ENCODE measurements at regions not wholly inside any gene's neighbourhood (a gene's known extent, or its start where the extent isn't known, plus 50 kb on each side); places are given as distances from the start of the nearest gene placed in this dataset.

GRCh38 chr2:219907011-219907365, 279.6 kb downstream of the SLC4A3 start:
- H3K27ac ChIP-seq = no peak overlapping the region
- TF ChIP-seq POLR2A (IDR thresholded peaks at IDR 0.05) (no peak), POLR2AphosphoS5 (IDR thresholded peaks at IDR 0.05; ENCODE audit: insufficient read depth in 1 of 2, low read depth in 1 of 2) (no peak)
- TF ChIP-seq, protein P1, sequence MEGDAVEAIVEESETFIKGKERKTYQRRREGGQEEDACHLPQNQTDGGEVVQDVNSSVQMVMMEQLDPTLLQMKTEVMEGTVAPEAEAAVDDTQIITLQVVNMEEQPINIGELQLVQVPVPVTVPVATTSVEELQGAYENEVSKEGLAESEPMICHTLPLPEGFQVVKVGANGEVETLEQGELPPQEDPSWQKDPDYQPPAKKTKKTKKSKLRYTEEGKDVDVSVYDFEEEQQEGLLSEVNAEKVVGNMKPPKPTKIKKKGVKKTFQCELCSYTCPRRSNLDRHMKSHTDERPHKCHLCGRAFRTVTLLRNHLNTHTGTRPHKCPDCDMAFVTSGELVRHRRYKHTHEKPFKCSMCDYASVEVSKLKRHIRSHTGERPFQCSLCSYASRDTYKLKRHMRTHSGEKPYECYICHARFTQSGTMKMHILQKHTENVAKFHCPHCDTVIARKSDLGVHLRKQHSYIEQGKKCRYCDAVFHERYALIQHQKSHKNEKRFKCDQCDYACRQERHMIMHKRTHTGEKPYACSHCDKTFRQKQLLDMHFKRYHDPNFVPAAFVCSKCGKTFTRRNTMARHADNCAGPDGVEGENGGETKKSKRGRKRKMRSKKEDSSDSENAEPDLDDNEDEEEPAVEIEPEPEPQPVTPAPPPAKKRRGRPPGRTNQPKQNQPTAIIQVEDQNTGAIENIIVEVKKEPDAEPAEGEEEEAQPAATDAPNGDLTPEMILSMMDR (IDR thresholded peaks at IDR 0.05) = no peak
- no peaks in the 10 kb centered on the region for H3K27me3 ChIP-seq
- H3K9me3 ChIP-seq = no peaks in the 10 kb centered on the region
- no peaks in the 10 kb centered on the region for H3K4me1 ChIP-seq
- no peak overlapping the region for H3K4me3 ChIP-seq
- intact Hi-C loops (cut with DNase I) = no loop called here
- H3K36me3 ChIP-seq = no peaks in the 10 kb centered on the region
- DNase-seq (ENCODE audit: extremely low spot score in 2 of 2) = no peak

GRCh38 chr2:219908538-219908937, 281.1 kb downstream of the SLC4A3 start:
- no peak overlapping the region for H3K4me3 ChIP-seq
- H3K9me3 ChIP-seq = no peaks in the 10 kb centered on the region
- intact Hi-C loops (cut with DNase I) = no loop called here
- H3K4me1 ChIP-seq = no peaks in the 10 kb centered on the region
- DNase-seq (ENCODE audit: extremely low spot score in 2 of 2) = no peak
- no peak overlapping the region for H3K27ac ChIP-seq
- H3K27me3 ChIP-seq = no peaks in the 10 kb centered on the region
- H3K36me3 ChIP-seq = no peaks in the 10 kb centered on the region
- TF ChIP-seq, protein P1 (IDR thresholded peaks at IDR 0.05) = no peak
- TF ChIP-seq POLR2A (IDR thresholded peaks at IDR 0.05) (no peak), POLR2AphosphoS5 (IDR thresholded peaks at IDR 0.05; ENCODE audit: insufficient read depth in 1 of 2, low read depth in 1 of 2) (no peak)

DNA sequence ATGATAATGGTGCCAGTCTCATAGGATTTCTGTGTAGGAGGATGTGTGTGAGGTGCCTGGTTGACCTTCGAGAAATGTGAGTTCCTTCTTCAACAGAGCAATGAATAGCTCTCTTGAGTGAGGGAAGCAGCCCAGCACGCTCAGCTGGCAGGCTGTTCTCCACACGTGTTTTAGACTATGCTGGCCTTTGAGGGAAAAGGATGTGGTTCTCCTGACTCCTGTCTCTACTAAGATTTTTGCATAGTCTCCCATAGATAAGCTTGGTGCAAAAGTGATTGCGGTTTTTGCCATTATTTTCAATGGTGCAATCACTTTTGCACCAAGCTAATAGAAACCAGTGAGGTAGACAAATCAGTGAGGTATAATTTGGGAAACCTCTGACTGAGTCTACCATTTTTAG, 284.1 kb downstream of the SLC4A3 start:
- Histone ChIP-seq H3K9me3 (no peaks in the 10 kb centered on the region), H3K4me1 (no peaks in the 10 kb centered on the region), H3K27ac (no peak overlapping the region), H3K4me3 (no peak overlapping the region), H3K27me3 (no peaks in the 10 kb centered on the region), H3K36me3 (no peaks in the 10 kb centered on the region)
- intact Hi-C loops (cut with DNase I) = no loop called here
- TF ChIP-seq, protein P1 (IDR thresholded peaks at IDR 0.05) = no peak
- no peak for TF ChIP-seq POLR2A (IDR thresholded peaks at IDR 0.05)
- TF ChIP-seq POLR2AphosphoS5 (IDR thresholded peaks at IDR 0.05; ENCODE audit: insufficient read depth in 1 of 2, low read depth in 1 of 2) = no peak
- DNase-seq (ENCODE audit: extremely low spot score in 2 of 2) = no peak

GRCh38 chr2:219912491-219912921, 285.1 kb downstream of the SLC4A3 start:
- Histone ChIP-seq H3K4me1 (no peaks in the 10 kb centered on the region), H3K27me3 (no peaks in the 10 kb centered on the region), H3K36me3 (no peaks in the 10 kb centered on the region), H3K27ac (no peak overlapping the region), H3K4me3 (no peak overlapping the region), H3K9me3 (no peaks in the 10 kb centered on the region)
- TF ChIP-seq POLR2AphosphoS5 (IDR thresholded peaks at IDR 0.05; ENCODE audit: insufficient read depth in 1 of 2, low read depth in 1 of 2) = no peak
- TF ChIP-seq, protein P1 (IDR thresholded peaks at IDR 0.05) = peak in 1 of 3 experiments; percentile 19
- no peak for DNase-seq (ENCODE audit: extremely low spot score in 2 of 2)
- intact Hi-C loops (cut with DNase I) = no loop called here

DNA sequence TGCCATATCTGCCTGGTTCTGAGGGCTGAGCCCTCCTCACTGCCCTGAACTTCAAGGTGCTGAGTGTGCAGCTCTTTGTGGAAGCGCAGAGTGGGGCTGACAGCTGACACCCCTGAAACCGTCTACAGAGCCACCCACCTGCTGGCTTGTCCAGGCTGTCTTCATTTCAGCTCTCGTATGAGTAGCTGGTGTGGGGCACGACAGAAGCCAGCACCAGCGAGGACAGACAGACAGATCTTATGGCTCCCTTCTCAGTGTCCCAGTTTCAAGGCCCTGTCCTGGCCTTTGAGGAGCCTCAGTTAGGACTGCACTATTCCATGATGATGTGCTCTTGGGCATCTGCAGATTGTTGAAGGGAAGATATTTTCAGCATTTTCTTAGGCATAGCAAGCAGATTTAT, 287.1 kb downstream of the SLC4A3 start:
- intact Hi-C loops (cut with DNase I) = no loop called here
- no peak for DNase-seq (ENCODE audit: extremely low spot score in 2 of 2)
- H3K4me3 ChIP-seq = no peak overlapping the region
- no peaks in the 10 kb centered on the region for H3K36me3 ChIP-seq
- no peak overlapping the region for H3K27ac ChIP-seq
- TF ChIP-seq POLR2AphosphoS5 (IDR thresholded peaks at IDR 0.05; ENCODE audit: insufficient read depth in 1 of 2, low read depth in 1 of 2) (no peak), POLR2A (IDR thresholded peaks at IDR 0.05) (no peak)
- TF ChIP-seq, protein P1 (IDR thresholded peaks at IDR 0.05) = no peak
- no peaks in the 10 kb centered on the region for H3K9me3 ChIP-seq
- no peaks in the 10 kb centered on the region for H3K27me3 ChIP-seq
- no peaks in the 10 kb centered on the region for H3K4me1 ChIP-seq
